ENCODE measurements at regions not wholly inside any gene's neighbourhood (a gene's known extent, or its start where the extent isn't known, plus 50 kb on each side); places are given as distances from the start of the nearest gene placed in this dataset.

DNA sequence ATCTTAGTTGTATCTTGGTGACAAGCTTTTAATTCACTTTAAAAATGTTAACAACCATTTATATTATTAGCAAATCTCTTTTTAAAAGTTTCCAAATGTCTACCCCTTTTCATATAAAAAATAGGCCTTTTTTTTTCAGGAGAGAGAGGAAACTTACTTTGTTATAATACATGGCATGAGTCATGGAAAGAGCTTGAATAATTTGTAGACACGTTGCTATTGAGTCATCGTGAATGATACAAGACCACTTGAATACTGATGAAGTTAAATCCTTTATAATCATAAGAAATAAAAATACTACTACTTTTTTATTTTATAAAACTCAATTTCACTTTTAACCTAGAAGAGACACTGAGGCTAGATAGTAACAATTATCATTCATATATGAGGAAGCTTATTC lies 70.3 kb upstream of the BBX start:
- DNase-seq (ENCODE audit: low spot score) = no peak
- TF ChIP-seq, protein P1, sequence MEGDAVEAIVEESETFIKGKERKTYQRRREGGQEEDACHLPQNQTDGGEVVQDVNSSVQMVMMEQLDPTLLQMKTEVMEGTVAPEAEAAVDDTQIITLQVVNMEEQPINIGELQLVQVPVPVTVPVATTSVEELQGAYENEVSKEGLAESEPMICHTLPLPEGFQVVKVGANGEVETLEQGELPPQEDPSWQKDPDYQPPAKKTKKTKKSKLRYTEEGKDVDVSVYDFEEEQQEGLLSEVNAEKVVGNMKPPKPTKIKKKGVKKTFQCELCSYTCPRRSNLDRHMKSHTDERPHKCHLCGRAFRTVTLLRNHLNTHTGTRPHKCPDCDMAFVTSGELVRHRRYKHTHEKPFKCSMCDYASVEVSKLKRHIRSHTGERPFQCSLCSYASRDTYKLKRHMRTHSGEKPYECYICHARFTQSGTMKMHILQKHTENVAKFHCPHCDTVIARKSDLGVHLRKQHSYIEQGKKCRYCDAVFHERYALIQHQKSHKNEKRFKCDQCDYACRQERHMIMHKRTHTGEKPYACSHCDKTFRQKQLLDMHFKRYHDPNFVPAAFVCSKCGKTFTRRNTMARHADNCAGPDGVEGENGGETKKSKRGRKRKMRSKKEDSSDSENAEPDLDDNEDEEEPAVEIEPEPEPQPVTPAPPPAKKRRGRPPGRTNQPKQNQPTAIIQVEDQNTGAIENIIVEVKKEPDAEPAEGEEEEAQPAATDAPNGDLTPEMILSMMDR (IDR thresholded peaks at IDR 0.05; ENCODE audit: extremely low read depth, missing control alignments) = no peak

GRCh38 chr3:107453504-107453903 lies 69.3 kb upstream of the BBX start:
- TF ChIP-seq, protein P1 (IDR thresholded peaks at IDR 0.05; ENCODE audit: extremely low read depth, missing control alignments) = no peak
- DNase-seq (ENCODE audit: low spot score) = no peak

- TF ChIP-seq, protein P1 (IDR thresholded peaks at IDR 0.05; ENCODE audit: extremely low read depth, missing control alignments) = no peak
- DNase-seq (ENCODE audit: low spot score) = no peak
Observed at GRCh38 chr3:107455621-107456020, 67.1 kb upstream of the BBX start.

- no peak for DNase-seq (ENCODE audit: low spot score)
Observed at GRCh38 chr3:107456501-107456900, 66.3 kb upstream of the BBX start.

DNA sequence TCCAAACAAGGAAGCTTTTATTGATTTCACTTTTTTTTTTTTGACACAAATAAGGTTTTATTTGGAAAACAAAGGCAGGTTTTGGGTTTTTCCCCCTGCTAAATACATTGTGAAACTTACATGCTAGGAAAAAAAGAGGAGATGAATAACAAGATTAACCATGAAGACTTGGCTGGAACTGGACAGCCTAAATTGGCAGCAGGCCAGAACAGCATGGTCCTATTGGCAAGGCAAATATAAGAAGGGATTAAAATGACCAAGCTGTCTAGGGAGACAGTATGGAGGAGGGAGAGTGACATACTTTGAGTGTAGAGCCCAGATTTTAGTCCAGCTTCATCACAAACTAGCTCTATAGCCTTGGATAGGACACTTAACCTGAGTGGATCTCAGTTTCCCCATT lies 63.9 kb upstream of the BBX start:
- no peak for DNase-seq (ENCODE audit: low spot score)
- TF ChIP-seq, protein P1 (IDR thresholded peaks at IDR 0.05; ENCODE audit: extremely low read depth, missing control alignments) = no peak

More at GRCh38 chr3:107456501-107456900, 66.3 kb upstream of the BBX start:
- TF ChIP-seq, protein P1 (IDR thresholded peaks at IDR 0.05; ENCODE audit: extremely low read depth, missing control alignments) = no peak

- no peak for DNase-seq (ENCODE audit: low spot score)
Observed at GRCh38 chr3:107461721-107462120, 61.0 kb upstream of the BBX start.

DNA sequence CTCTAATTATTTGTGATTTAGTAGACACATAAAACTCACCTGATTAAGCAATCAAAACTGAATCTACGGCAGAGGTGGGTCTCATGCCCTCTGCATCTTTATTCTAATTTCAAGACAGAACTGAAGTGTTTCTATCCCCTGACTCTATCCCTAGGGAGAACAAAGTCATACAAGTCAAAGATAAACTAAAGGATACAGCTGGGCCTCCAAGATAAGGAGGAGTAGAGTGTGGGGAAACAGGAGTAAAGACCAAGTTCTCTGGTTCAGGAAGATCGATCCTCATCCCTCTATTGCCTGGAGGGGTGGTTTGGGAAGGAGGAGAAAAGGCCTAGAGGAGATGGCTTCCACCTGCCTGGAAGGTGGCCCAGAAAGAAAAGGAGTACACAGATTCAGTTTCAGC lies 58.7 kb upstream of the BBX start:
- no peak for DNase-seq (ENCODE audit: low spot score)
- TF ChIP-seq, protein P1 (IDR thresholded peaks at IDR 0.05; ENCODE audit: extremely low read depth, missing control alignments) = no peak

More at GRCh38 chr3:107461721-107462120, 61.0 kb upstream of the BBX start:
- TF ChIP-seq, protein P1 (IDR thresholded peaks at IDR 0.05; ENCODE audit: extremely low read depth, missing control alignments) = no peak

Measured in GM20000 (cell line).